ENCODE measurements at regions not wholly inside any gene's neighbourhood (a gene's known extent, or its start where the extent isn't known, plus 50 kb on each side); places are given as distances from the start of the nearest gene placed in this dataset.

DNA sequence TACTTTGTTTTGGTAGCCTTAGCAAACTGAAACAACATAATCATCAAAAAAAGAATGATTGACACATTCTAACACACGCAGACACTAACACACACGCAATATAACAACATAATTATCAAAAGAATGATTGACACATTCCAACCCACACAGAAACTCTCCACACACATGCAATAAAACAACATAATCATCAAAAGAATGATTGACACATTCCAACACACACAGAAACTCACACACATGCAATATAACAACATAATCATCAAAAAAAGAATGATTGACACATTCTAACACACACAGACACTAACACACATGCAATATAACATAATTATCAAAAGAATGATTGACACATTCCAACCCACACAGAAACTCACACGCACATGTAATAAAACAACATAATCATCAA lies 172.4 kb downstream of the THBS2 start:
- TF ChIP-seq, protein P1, sequence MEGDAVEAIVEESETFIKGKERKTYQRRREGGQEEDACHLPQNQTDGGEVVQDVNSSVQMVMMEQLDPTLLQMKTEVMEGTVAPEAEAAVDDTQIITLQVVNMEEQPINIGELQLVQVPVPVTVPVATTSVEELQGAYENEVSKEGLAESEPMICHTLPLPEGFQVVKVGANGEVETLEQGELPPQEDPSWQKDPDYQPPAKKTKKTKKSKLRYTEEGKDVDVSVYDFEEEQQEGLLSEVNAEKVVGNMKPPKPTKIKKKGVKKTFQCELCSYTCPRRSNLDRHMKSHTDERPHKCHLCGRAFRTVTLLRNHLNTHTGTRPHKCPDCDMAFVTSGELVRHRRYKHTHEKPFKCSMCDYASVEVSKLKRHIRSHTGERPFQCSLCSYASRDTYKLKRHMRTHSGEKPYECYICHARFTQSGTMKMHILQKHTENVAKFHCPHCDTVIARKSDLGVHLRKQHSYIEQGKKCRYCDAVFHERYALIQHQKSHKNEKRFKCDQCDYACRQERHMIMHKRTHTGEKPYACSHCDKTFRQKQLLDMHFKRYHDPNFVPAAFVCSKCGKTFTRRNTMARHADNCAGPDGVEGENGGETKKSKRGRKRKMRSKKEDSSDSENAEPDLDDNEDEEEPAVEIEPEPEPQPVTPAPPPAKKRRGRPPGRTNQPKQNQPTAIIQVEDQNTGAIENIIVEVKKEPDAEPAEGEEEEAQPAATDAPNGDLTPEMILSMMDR (conservative IDR thresholded peaks at IDR 0.05): no peak
- TF ChIP-seq ZFX (IDR thresholded peaks at IDR 0.05): no peak
